PFSK-1 (cell line): ENCODE measurements at regions not wholly inside any gene's neighbourhood (a gene's known extent, or its start where the extent isn't known, plus 50 kb on each side); places are given as distances from the start of the nearest gene placed in this dataset.

Experiments
- POLR2AphosphoS5 ChIP-seq: IDR thresholded peaks from 2 replicates; pipeline ENCODE4 v1.6.1; 2012; ENCODE audit warnings: low read depth, mild to moderate bottlenecking, control low read depth, low read length, moderate library complexity
- REST ChIP-seq, 2 experiments: IDR thresholded peaks; 2 replicates each; pipeline versions ENCODE4 v1.6.1 to v1.8.0; 2011 to 2012; ENCODE audit warnings: low read depth in 2 of 2, low read length in 2 of 2, control low read depth in 1 of 2, inconsistent platforms in 1 of 2, mild to moderate bottlenecking in 1 of 2, moderate library complexity in 1 of 2; ENCODE audit not compliant: insufficient read depth in 1 of 2
- SIN3A ChIP-seq: IDR thresholded peaks from 2 replicates; pipeline ENCODE4 v1.6.1; 2012; ENCODE audit warnings: mild to moderate bottlenecking, low read length, moderate library complexity, borderline replicate concordance; ENCODE audit not compliant: insufficient read depth
- TAF1 ChIP-seq: IDR thresholded peaks from 2 replicates; pipeline ENCODE4 v1.6.1; 2012; ENCODE audit warnings: low read length, control low read depth, borderline replicate concordance; ENCODE audit not compliant: insufficient read depth

- TF ChIP-seq POLR2AphosphoS5 (no peak), TAF1 (no peak), SIN3A (no peak), REST (IDR thresholded peaks at IDR 0.05; ENCODE audit: insufficient read depth in 1 of 2, low read depth in 2 of 2, low read length in 2 of 2) (no peak)
Measured at GRCh38 chr18:42436222-42436765, 481.3 kb downstream of the PIK3C3 start.
